Uterus (tissue), 3 donors: ENCODE measurements at regions not wholly inside any gene's neighbourhood (a gene's known extent, or its start where the extent isn't known, plus 50 kb on each side); places are given as distances from the start of the nearest gene placed in this dataset.
A peak's percentile ranks its signal among the peaks of the same experiment; 100 is the strongest.
"Not testable (repeated sequence)": the region's sequence is repeated elsewhere in the genome, so short reads cannot be mapped to it uniquely, and the experiment has no call there.

ENCODE experiments used
- DNase-seq, 2 donors: peaks; one replicate each; pipeline ENCODE4 v3.0.0-alpha.2; 2019 to 2020
- H3K27ac ChIP-seq, 2 donors: fragments of 200-600 bp; sonication (generic); 1 replicate in 1 of 2; 2 replicates in 1 of 2; pipeline ENCODE4 v1.5.1; 2016 to 2018
- H3K27me3 ChIP-seq, 2 donors: fragments of 200-600 bp; sonication (generic); one replicate each; pipeline ENCODE4 v1.5.1; 2018 to 2019; ENCODE audit warnings: control low read depth in 1 of 2
- H3K36me3 ChIP-seq, 2 donors: fragments of 200-600 bp; sonication (generic); one replicate each; pipeline ENCODE4 v1.5.1; 2019; ENCODE audit warnings: control low read depth in 1 of 2
- H3K4me1 ChIP-seq, 2 donors: fragments of 200-600 bp; sonication (generic); one replicate each; pipeline ENCODE4 v1.5.1; 2018 to 2019; ENCODE audit warnings: control low read depth in 1 of 2
- H3K4me3 ChIP-seq, 2 donors: fragments of 200-600 bp; sonication (generic); 1 replicate in 1 of 2; 2 replicates in 1 of 2; pipeline ENCODE4 v1.5.1; 2018 to 2019; ENCODE audit warnings: mild to moderate bottlenecking in 1 of 2
- H3K9me3 ChIP-seq, 2 donors: fragments of 200-600 bp; sonication (generic); one replicate each; pipeline ENCODE4 v1.5.1; 2019; ENCODE audit warnings: control low read depth in 1 of 2
- POLR2A ChIP-seq, 2 donors: fragments of 450-650 bp; IDR thresholded peaks; one replicate each; pipeline ENCODE4 v1.6.1; 2016; ENCODE audit warnings: antibody characterized with exemption in 2 of 2, mild to moderate bottlenecking in 1 of 2, moderate library complexity in 1 of 2
- intact Hi-C: fragments of 100-400 bp; cut with DNase I; formaldehyde crosslinking; loops from one replicate; pipeline ENCODE4 v1.15.1; 2023; ENCODE audit warnings: low total_unique reads
- TF ChIP-seq, protein P1 (sequence below), 4 experiments: fragments of 200-600 bp in 2 of 4; fragments of 450-650 bp in 2 of 4; sonication (generic) in 2 of 4; IDR thresholded peaks; one replicate each; pipeline ENCODE4 v1.5.1; 2016 to 2019; ENCODE audit warnings: antibody characterized with exemption in 4 of 4, mild to moderate bottlenecking in 2 of 4, moderate library complexity in 1 of 4
- donor health status: DM: yes; HTN: yes; CAD: no.

DNA sequence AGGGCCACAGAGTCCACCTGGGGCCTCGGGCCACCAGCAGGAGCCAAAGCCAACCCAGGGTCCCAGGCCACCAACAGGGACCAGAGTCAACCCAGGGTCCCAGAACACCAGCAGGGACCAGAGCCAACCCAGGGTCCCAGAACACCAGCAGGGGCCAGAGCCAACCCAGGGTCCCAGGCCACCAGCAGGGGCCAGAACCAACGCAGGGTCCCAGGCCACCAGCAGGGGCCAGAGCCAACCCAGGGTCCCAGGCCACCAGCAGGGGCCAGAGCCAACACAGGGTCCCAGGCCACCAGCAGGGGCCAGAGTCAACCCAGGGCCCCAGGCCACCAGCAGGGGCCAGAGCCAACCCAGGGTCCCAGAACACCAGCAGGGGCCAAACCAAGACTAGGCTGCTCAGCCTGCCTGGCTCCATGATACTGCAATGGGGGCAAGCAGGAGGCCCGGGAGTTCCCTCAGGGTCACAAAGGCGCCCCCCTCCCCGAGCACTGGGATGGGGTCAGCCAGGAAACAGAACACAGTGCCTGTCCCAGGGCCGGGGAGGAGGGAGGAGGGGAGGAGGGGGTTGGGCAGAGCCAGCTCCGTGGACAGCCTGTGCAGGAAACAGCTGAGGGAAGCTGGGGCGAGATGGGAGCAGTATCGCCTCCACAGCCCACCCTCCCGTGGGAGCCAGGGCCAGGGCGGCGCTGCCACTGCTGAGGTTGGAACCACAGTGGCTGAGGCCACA, 62.0 kb upstream of the PRR5 start:
- intact Hi-C loops, result no loop called here

DNA sequence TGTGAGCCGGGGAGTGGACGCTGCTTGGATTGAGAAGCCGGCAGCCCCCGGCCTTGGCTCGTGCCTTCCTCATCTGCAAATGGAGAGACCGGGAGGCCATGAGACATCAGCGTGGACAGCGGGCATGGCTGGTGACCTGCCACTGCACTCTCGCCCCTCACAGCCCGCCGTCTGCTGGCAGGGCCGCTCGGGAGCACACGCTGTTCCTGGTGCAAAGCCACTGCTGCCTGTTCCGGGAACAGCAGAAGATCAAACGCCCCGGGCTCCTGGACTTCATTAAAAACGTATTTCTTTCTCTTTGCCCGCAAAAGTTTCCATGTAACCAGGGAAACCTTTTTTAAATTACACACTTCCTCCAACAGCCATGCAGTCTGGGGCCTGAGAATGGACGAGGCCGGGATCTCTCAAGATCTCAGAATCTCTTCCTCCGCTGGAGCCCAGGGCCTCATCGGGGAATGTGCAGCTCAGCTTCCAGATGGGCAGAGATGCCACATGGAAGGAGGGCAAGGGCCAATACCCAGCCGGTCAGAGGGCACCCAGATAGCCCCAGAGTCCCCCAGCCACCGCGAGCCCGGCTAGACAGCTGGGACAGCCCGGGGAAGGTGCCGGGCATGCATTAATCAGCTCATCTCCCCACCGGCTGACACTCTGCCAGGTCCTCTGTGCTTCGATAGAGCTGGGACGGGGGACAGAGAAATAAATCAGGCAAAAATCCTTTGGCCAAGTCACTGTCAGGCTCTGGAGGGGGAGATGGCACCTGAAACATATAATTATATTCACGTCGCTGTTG, 62.8 kb upstream of the PRR5 start:
- no peaks in the 10 kb centered on the region for H3K27me3 ChIP-seq
- H3K9me3 ChIP-seq, result no peaks in the 10 kb centered on the region
- H3K36me3 ChIP-seq, result no peaks in the 10 kb centered on the region
- TF ChIP-seq, protein P1, sequence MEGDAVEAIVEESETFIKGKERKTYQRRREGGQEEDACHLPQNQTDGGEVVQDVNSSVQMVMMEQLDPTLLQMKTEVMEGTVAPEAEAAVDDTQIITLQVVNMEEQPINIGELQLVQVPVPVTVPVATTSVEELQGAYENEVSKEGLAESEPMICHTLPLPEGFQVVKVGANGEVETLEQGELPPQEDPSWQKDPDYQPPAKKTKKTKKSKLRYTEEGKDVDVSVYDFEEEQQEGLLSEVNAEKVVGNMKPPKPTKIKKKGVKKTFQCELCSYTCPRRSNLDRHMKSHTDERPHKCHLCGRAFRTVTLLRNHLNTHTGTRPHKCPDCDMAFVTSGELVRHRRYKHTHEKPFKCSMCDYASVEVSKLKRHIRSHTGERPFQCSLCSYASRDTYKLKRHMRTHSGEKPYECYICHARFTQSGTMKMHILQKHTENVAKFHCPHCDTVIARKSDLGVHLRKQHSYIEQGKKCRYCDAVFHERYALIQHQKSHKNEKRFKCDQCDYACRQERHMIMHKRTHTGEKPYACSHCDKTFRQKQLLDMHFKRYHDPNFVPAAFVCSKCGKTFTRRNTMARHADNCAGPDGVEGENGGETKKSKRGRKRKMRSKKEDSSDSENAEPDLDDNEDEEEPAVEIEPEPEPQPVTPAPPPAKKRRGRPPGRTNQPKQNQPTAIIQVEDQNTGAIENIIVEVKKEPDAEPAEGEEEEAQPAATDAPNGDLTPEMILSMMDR (IDR thresholded peaks at IDR 0.05), result no peak
- no peak for TF ChIP-seq POLR2A (IDR thresholded peaks at IDR 0.05)
- intact Hi-C loops, result no loop called here
- H3K27ac ChIP-seq, result peak overlapping the region; percentile 44 to 49
- DNase-seq, result no peak
- H3K4me3 ChIP-seq, result no peak overlapping the region
- no peaks in the 10 kb centered on the region for H3K4me1 ChIP-seq

More for the DNA sequence above, 62.0 kb upstream of the PRR5 start:
- TF ChIP-seq, protein P1 (IDR thresholded peaks at IDR 0.05), result no peak
- no peak for TF ChIP-seq POLR2A (IDR thresholded peaks at IDR 0.05)
- H3K9me3 ChIP-seq, result no peaks in the 10 kb centered on the region
- no peak overlapping the region for H3K4me3 ChIP-seq
- no peak overlapping the region for H3K27ac ChIP-seq
- DNase-seq, result no peak
- no peaks in the 10 kb centered on the region for H3K4me1 ChIP-seq
- no peaks in the 10 kb centered on the region for H3K36me3 ChIP-seq
- no peaks in the 10 kb centered on the region for H3K27me3 ChIP-seq

DNA sequence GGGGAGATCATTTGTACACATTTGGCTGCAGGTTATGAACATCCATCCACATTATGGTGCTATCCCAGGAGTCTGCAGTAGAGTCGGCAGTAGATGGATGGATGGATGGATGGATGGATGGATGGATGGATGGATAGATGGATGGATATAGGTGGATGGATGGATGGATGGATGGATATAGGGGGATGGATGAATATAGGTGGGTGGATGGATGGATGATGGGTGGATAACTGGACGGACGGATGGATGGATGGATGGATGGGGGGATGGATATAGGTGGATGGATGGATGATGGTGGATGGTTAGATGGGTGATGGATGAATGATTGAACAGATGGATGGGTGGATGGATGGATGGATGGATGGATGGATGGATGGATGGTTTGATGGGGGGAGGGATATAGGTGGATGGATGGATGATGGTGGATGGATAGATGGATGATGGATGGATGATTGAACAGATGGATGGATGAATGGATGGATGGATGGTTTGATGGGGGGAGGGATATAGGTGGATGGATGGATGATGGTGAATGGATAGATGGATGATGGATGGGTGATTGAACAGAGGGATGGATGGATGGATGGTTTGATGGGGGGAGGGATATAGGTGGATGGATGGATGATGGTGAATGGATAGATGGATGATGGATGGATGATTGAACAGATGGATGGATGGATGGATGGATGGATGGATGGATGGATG, 65.3 kb upstream of the PRR5 start:
- intact Hi-C loops, H3K4me1 ChIP-seq, H3K9me3 ChIP-seq, DNase-seq, H3K27me3 ChIP-seq, H3K27ac ChIP-seq, H3K36me3 ChIP-seq, H3K4me3 ChIP-seq: not testable (repeated sequence)

DNA sequence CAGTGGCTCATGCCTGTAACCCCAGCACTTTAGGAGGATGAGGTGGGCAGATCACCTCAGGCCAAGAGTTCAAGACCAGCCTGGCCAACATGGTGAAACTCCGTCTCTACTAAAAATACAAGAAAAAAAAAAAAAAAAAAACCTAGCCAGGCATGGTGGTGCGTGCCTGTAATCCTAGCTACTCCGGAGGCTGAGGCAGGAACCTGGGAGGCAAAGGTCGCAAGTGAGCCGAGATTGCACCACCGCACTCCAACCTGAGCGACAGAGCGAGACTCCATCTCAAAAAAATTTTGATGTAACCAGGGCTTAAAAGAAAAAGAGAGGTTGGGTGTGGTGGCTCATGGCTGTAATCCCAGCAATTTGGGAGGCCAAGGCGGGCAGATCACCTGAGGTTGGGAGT, 66.4 kb upstream of the PRR5 start:
- H3K4me3 ChIP-seq, H3K9me3 ChIP-seq, H3K27me3 ChIP-seq, DNase-seq, intact Hi-C loops, H3K27ac ChIP-seq, H3K36me3 ChIP-seq, H3K4me1 ChIP-seq: not testable (repeated sequence)

DNA sequence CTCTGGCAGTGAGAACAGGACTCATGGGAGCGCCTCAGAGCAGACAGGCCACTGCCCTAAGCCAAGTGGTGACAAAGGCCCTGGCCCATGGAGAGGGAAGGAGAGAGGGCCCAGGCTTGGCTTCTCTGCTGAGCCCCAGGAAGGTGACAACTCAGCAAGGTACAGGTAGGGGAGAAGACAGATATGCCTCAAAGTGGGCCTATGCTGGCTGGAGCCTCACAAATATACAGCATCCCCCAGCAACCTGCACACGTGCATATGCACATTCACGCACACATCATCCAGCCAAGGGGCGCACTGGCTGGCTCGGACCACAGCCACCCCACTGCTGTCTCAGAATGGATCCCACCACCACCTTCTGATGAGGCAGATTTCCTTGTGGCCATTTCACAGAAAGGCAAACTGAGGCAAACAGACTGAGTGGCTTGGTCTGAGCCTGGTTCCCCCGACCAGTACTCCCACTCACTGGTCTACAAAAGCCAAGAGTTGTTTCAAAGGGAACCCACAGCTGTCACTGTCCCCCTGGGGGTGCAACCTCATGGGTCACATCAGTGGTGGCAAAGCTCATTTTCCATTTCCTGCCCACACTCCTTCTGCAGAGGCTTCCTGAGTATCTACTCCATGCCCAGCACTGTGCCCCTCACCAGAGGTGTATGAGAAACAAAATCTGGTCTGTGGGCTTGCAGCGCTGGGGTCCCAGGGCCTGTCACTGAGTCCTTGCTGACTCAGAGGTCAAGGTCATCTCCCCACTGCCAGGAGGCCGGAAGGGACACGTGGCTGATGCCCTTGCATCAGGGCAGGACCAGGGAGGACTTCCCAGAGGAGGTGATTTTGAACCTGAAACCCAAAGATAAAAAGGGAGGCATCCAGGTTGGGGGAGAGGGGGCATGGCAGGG, 67.3 kb upstream of the PRR5 start:
- DNase-seq, result no peak
- Histone ChIP-seq H3K4me3 (no peak overlapping the region), H3K27me3 (no peaks in the 10 kb centered on the region), H3K27ac (no peak overlapping the region), H3K4me1 (no peaks in the 10 kb centered on the region), H3K9me3 (no peaks in the 10 kb centered on the region), H3K36me3 (no peaks in the 10 kb centered on the region)
- no peak for TF ChIP-seq POLR2A (IDR thresholded peaks at IDR 0.05)
- TF ChIP-seq, protein P1 (IDR thresholded peaks at IDR 0.05), result no peak
- intact Hi-C loops, result no loop called here
